Body of pancreas (tissue), 4 donors: ENCODE measurements at regions not wholly inside any gene's neighbourhood (a gene's known extent, or its start where the extent isn't known, plus 50 kb on each side); places are given as distances from the start of the nearest gene placed in this dataset.

Experiments
- ATAC-seq: fragments of 150-250 bp; one replicate; pipeline ENCODE4 v1.9.1; 2016
- DNase-seq, 4 donors: peaks; one replicate each; pipeline ENCODE4 v3.0.0-alpha.2; 2019
- H3K27ac ChIP-seq, 4 donors: fragments of 200-600 bp; sonication (generic); 1 replicate in 3 of 4; 2 replicates in 1 of 4; pipeline versions ENCODE4 v1.5.1 to v1.6.1; 2016 to 2019; ENCODE audit warnings: mild to moderate bottlenecking in 1 of 4, mixed read lengths in 1 of 4, moderate library complexity in 1 of 4
- H3K27me3 ChIP-seq, 2 donors: fragments of 200-600 bp; sonication (generic); one replicate each; pipeline ENCODE4 v1.6.0; 2016; ENCODE audit warnings: mild to moderate bottlenecking in 1 of 2
- H3K36me3 ChIP-seq, 2 donors: fragments of 200-600 bp; sonication (generic); replicated peaks in 1 of 2; 2 replicates each; pipeline ENCODE4 v1.5.1; 2016; ENCODE audit warnings: low read depth in 2 of 2; ENCODE audit not compliant: insufficient read depth in 1 of 2
- H3K4me1 ChIP-seq: fragments of 200-600 bp; sonication (generic); one replicate; pipeline ENCODE4 v1.6.0; 2016
- H3K4me3 ChIP-seq, 2 donors: fragments of 200-600 bp; sonication (generic); 1 replicate in 1 of 2; 2 replicates in 1 of 2; pipeline ENCODE4 v1.5.1; 2016 to 2019
- H3K9me3 ChIP-seq, 3 donors: fragments of 200-600 bp; sonication (generic); 1 replicate in 2 of 3; 2 replicates in 1 of 3; pipeline ENCODE4 v1.5.1; 2016
- CTCF ChIP-seq, 7 experiments: fragments of 450-650 bp in 4 of 7; fragments of 200-600 bp in 3 of 7; sonication (generic) in 3 of 7; IDR thresholded peaks; one replicate each; pipeline ENCODE4 v1.5.1; 2016 to 2019; ENCODE audit warnings: antibody characterized with exemption in 7 of 7
- POLR2A ChIP-seq, 3 donors: fragments of 450-650 bp; IDR thresholded peaks; one replicate each; pipeline ENCODE4 v1.6.1; 2016; ENCODE audit warnings: antibody characterized with exemption in 3 of 3, mild to moderate bottlenecking in 2 of 3
- WGBS, 2 donors: methylation state at CpG; one replicate each; pipeline ENCODE4 v1.1.5; 2017; 5-methylcytosine and 5-hydroxymethylcytosine counted together
- intact Hi-C: fragments of 100-400 bp; cut with DNase I; formaldehyde crosslinking; loops from one replicate; pipeline ENCODE4 v1.15.1; 2023

- no peak overlapping the region for H3K4me3 ChIP-seq
- no peaks in the 10 kb centered on the region for H3K27me3 ChIP-seq
- H3K27ac ChIP-seq, result no peak overlapping the region
- ATAC-seq (no peak), DNase-seq (peak in 1 of 4 donors; percentile 35)
- 61 to 74% methylated on average over 6 of the region's 6 CpGs for WGBS, 2 donors
- TF ChIP-seq CTCF (IDR thresholded peaks at IDR 0.05) (no peak), POLR2A (IDR thresholded peaks at IDR 0.05) (no peak)
- H3K9me3 ChIP-seq, result no peaks in the 10 kb centered on the region
- intact Hi-C loops, result no loop called here
- H3K36me3 ChIP-seq, result no peaks in the 10 kb centered on the region
- H3K4me1 ChIP-seq, result no peaks in the 10 kb centered on the region
These were observed 79.4 kb downstream of the PTTG1 start for GRCh38 chr5:160500786-160501779.

GRCh38 chr5:160504906-160505305 is 83.3 kb downstream of the PTTG1 start:
- Histone ChIP-seq H3K36me3 (no peaks in the 10 kb centered on the region), H3K4me1 (no peaks in the 10 kb centered on the region), H3K9me3 (no peaks in the 10 kb centered on the region), H3K27me3 (no peaks in the 10 kb centered on the region), H3K4me3 (no peak overlapping the region), H3K27ac (no peak overlapping the region)
- ATAC-seq (no peak), DNase-seq (no peak)
- WGBS, 2 donors, result 45 to 93% methylated on average over 2 of the region's 2 CpGs
- intact Hi-C loops, result no loop called here
- no peak for TF ChIP-seq POLR2A (IDR thresholded peaks at IDR 0.05)
- TF ChIP-seq CTCF (IDR thresholded peaks at IDR 0.05), result no peak

- H3K27me3 ChIP-seq, result no peaks in the 10 kb centered on the region
- no peak overlapping the region for H3K4me3 ChIP-seq
- H3K27ac ChIP-seq, result no peak overlapping the region
- 69 to 73% methylated on average over 11 to 18 of the region's 18 CpGs for WGBS, 2 donors
- intact Hi-C loops, result no loop called here
- H3K9me3 ChIP-seq, result no peaks in the 10 kb centered on the region
- peak in 2 of 4 donors; percentile 16 to 50 for DNase-seq
- no peaks in the 10 kb centered on the region for H3K4me1 ChIP-seq
- no peak for ATAC-seq
- H3K36me3 ChIP-seq, result no peaks in the 10 kb centered on the region
- TF ChIP-seq POLR2A (IDR thresholded peaks at IDR 0.05), result no peak
- no peak for TF ChIP-seq CTCF (IDR thresholded peaks at IDR 0.05)
These were observed 84.7 kb downstream of the PTTG1 start for GRCh38 chr5:160506006-160507004.

- TF ChIP-seq CTCF (IDR thresholded peaks at IDR 0.05) (no peak), POLR2A (IDR thresholded peaks at IDR 0.05) (no peak)
- intact Hi-C loops, result no loop called here
- no peak for ATAC-seq
These were observed 85.6 kb downstream of the PTTG1 start for GRCh38 chr5:160507221-160507721.

More at GRCh38 chr5:160507221-160507721, 85.6 kb downstream of the PTTG1 start:
- H3K27ac ChIP-seq, result no peak overlapping the region
- H3K36me3 ChIP-seq, result no peaks in the 10 kb centered on the region
- DNase-seq, result peak in 1 of 4 donors; percentile 5
- H3K27me3 ChIP-seq, result no peaks in the 10 kb centered on the region
- H3K4me3 ChIP-seq, result no peak overlapping the region
- no peaks in the 10 kb centered on the region for H3K4me1 ChIP-seq
- 43 to 57% methylated on average over 5 of the region's 5 CpGs for WGBS, 2 donors
- H3K9me3 ChIP-seq, result no peaks in the 10 kb centered on the region
